ENCODE measurements at regions not wholly inside any gene's neighbourhood (a gene's known extent, or its start where the extent isn't known, plus 50 kb on each side); places are given as distances from the start of the nearest gene placed in this dataset.

DNA sequence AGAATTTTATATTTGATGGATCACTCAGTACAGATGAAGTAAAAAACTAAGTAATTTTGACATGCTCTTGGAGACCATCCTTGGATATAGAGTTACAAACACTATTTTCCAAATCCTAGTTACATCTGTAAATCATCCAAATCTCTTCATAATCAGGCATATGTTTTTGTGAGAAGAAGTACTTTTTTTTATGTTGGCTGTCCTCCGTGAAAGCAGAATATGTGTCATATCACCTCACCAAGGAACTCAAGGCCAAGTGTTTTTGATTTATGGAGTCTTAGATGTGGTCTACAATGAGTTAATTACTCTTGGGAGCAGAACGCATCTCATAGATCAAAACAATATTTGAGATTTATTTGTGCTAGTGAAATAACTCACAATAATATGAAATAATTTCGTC is 416.5 kb upstream of the TGFBR2 start (continued):
- TF ChIP-seq TCF4 (CRISPR knock-in tag; IDR thresholded peaks at IDR 0.05; ENCODE audit: borderline replicate concordance) = no peak
- TF ChIP-seq, protein P1, sequence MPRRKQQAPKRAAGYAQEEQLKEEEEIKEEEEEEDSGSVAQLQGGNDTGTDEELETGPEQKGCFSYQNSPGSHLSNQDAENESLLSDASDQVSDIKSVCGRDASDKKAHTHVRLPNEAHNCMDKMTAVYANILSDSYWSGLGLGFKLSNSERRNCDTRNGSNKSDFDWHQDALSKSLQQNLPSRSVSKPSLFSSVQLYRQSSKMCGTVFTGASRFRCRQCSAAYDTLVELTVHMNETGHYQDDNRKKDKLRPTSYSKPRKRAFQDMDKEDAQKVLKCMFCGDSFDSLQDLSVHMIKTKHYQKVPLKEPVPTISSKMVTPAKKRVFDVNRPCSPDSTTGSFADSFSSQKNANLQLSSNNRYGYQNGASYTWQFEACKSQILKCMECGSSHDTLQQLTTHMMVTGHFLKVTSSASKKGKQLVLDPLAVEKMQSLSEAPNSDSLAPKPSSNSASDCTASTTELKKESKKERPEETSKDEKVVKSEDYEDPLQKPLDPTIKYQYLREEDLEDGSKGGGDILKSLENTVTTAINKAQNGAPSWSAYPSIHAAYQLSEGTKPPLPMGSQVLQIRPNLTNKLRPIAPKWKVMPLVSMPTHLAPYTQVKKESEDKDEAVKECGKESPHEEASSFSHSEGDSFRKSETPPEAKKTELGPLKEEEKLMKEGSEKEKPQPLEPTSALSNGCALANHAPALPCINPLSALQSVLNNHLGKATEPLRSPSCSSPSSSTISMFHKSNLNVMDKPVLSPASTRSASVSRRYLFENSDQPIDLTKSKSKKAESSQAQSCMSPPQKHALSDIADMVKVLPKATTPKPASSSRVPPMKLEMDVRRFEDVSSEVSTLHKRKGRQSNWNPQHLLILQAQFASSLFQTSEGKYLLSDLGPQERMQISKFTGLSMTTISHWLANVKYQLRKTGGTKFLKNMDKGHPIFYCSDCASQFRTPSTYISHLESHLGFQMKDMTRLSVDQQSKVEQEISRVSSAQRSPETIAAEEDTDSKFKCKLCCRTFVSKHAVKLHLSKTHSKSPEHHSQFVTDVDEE (CRISPR knock-in tag; IDR thresholded peaks at IDR 0.05) = no peak

DNA sequence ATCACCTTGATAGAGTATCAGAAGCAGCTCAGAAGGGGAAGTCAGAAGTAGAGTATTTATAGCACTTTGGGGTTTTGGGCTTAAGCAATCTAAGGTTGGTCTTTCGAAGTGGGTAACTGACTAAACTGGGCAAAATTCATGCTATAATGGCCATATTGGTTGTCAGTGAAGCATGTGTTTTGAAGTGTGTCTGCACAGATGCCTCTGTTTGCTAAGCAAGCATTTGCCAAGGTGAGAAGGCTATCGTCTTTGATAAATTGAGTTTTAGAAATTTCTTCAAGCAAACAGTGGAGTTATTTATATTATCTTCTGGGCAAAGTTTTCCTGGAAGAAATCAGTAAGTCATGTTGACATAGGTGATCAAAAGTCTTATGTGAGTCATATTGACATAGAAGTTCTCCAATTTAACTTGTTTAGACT is 412.8 kb upstream of the TGFBR2 start:
- no peak for ATAC-seq
- TF ChIP-seq ESRRG (CRISPR knock-in tag; IDR thresholded peaks at IDR 0.05) = no peak
- TF ChIP-seq ZNF565 (CRISPR knock-in tag; conservative IDR thresholded peaks at IDR 0.05; ENCODE audit: low read depth) = no peak
- TF ChIP-seq, protein P2, sequence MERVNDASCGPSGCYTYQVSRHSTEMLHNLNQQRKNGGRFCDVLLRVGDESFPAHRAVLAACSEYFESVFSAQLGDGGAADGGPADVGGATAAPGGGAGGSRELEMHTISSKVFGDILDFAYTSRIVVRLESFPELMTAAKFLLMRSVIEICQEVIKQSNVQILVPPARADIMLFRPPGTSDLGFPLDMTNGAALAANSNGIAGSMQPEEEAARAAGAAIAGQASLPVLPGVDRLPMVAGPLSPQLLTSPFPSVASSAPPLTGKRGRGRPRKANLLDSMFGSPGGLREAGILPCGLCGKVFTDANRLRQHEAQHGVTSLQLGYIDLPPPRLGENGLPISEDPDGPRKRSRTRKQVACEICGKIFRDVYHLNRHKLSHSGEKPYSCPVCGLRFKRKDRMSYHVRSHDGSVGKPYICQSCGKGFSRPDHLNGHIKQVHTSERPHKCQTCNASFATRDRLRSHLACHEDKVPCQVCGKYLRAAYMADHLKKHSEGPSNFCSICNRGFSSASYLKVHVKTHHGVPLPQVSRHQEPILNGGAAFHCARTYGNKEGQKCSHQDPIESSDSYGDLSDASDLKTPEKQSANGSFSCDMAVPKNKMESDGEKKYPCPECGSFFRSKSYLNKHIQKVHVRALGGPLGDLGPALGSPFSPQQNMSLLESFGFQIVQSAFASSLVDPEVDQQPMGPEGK (CRISPR knock-in tag; IDR thresholded peaks at IDR 0.05; ENCODE audit: borderline replicate concordance) = no peak
- no peak for TF ChIP-seq SNAI2 (CRISPR knock-in tag; IDR thresholded peaks at IDR 0.05)
- no peak for TF ChIP-seq OSR1 (CRISPR knock-in tag; IDR thresholded peaks at IDR 0.05)
- TF ChIP-seq RARB (CRISPR knock-in tag; IDR thresholded peaks at IDR 0.05) = no peak
- TF ChIP-seq CSDC2 (CRISPR knock-in tag; IDR thresholded peaks at IDR 0.05) = no peak
- TF ChIP-seq ZC3H10 (CRISPR knock-in tag; IDR thresholded peaks at IDR 0.05) = no peak
- no peak for TF ChIP-seq ISL1 (CRISPR knock-in tag; IDR thresholded peaks at IDR 0.05)
- no peak for TF ChIP-seq GLIS3 (CRISPR knock-in tag; IDR thresholded peaks at IDR 0.05)
- no peak for TF ChIP-seq ZFP3 (CRISPR knock-in tag; IDR thresholded peaks at IDR 0.05)
- no peak for TF ChIP-seq PPARA (CRISPR knock-in tag; IDR thresholded peaks at IDR 0.05; ENCODE audit: borderline replicate concordance)
- TF ChIP-seq, protein P1 (CRISPR knock-in tag; IDR thresholded peaks at IDR 0.05) = no peak
- TF ChIP-seq ZNF70 (CRISPR knock-in tag; IDR thresholded peaks at IDR 0.05) = no peak
- no peak for TF ChIP-seq ZFP30 (CRISPR knock-in tag; IDR thresholded peaks at IDR 0.05)
- TF ChIP-seq ARNTL (CRISPR knock-in tag; IDR thresholded peaks at IDR 0.05; ENCODE audit: borderline replicate concordance, low read depth) = no peak
- TF ChIP-seq, protein P3, sequence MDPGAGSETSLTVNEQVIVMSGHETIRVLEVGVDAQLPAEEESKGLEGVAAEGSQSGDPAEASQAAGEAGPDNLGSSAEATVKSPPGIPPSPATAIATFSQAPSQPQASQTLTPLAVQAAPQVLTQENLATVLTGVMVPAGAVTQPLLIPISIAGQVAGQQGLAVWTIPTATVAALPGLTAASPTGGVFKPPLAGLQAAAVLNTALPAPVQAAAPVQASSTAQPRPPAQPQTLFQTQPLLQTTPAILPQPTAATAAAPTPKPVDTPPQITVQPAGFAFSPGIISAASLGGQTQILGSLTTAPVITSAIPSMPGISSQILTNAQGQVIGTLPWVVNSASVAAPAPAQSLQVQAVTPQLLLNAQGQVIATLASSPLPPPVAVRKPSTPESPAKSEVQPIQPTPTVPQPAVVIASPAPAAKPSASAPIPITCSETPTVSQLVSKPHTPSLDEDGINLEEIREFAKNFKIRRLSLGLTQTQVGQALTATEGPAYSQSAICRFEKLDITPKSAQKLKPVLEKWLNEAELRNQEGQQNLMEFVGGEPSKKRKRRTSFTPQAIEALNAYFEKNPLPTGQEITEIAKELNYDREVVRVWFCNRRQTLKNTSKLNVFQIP (CRISPR knock-in tag; IDR thresholded peaks at IDR 0.05; ENCODE audit: borderline replicate concordance, low read depth) = no peak
- TF ChIP-seq ZNF8 (CRISPR knock-in tag; IDR thresholded peaks at IDR 0.05) = no peak

DNA sequence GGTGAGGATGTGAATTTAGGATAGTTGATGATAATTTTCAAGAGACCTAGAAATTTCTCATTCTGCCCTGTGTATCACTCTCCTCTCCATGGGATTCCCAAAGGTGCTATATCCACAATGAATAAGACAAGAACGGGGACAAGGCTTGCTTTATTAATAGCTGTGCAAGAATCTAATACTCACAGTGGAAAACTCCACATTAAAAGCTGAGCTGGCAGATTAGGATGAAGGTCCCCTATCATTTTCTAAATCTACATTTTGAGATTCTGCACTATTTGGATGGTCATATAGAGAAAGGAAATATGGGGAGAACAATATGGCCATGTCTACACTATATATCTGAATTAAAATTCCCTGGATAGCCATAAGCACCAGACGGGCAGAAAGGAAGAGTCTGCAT is 411.0 kb upstream of the TGFBR2 start:
- no peak for ATAC-seq
- TF ChIP-seq BACH2 (CRISPR knock-in tag; IDR thresholded peaks at IDR 0.05; ENCODE audit: borderline replicate concordance) (no peak), ZFP30 (CRISPR knock-in tag; IDR thresholded peaks at IDR 0.05) (no peak)

DNA sequence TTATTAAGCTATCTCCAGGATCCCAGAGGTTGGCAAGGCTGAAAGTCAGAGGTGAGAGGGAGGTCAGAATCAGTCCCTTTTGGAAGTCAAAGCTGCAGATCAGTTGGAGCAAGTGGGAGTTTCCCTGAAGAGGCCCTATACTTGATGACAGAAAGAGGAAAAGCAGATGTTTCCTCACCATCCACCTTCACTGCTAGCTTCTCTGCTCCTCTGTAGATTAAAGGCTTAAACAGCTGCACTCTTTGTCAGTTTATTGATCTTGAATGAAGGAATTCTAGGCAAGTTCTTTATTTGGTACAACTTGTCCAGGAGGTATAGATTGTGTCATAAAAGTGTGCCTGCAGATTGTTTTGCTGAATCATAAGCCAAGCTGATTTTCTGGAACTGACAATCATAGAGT is 408.2 kb upstream of the TGFBR2 start:
- ATAC-seq = peak; percentile 84
- TF ChIP-seq, protein P2 (CRISPR knock-in tag; IDR thresholded peaks at IDR 0.05; ENCODE audit: borderline replicate concordance) = no peak
- TF ChIP-seq RARB (CRISPR knock-in tag; IDR thresholded peaks at IDR 0.05) = no peak
- TF ChIP-seq GLIS3 (CRISPR knock-in tag; IDR thresholded peaks at IDR 0.05) = no peak
- TF ChIP-seq, protein P1 (CRISPR knock-in tag; IDR thresholded peaks at IDR 0.05) = no peak
- TF ChIP-seq ZNF8 (CRISPR knock-in tag; IDR thresholded peaks at IDR 0.05) = no peak
- TF ChIP-seq, protein P4, sequence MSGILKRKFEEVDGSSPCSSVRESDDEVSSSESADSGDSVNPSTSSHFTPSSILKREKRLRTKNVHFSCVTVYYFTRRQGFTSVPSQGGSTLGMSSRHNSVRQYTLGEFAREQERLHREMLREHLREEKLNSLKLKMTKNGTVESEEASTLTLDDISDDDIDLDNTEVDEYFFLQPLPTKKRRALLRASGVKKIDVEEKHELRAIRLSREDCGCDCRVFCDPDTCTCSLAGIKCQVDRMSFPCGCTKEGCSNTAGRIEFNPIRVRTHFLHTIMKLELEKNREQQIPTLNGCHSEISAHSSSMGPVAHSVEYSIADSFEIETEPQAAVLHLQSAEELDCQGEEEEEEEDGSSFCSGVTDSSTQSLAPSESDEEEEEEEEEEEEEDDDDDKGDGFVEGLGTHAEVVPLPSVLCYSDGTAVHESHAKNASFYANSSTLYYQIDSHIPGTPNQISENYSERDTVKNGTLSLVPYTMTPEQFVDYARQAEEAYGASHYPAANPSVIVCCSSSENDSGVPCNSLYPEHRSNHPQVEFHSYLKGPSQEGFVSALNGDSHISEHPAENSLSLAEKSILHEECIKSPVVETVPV (CRISPR knock-in tag; IDR thresholded peaks at IDR 0.05) = no peak
- TF ChIP-seq ZFP30 (CRISPR knock-in tag; IDR thresholded peaks at IDR 0.05) = no peak

All from SK-N-SH treated with all-trans-retinoic acid at 6 μM for 48 hours (cell line).